ENCODE measurements at regions not wholly inside any gene's neighbourhood (a gene's known extent, or its start where the extent isn't known, plus 50 kb on each side); places are given as distances from the start of the nearest gene placed in this dataset.
"Not testable (repeated sequence)": the region's sequence is repeated elsewhere in the genome, so short reads cannot be mapped to it uniquely, and the experiment has no call there.

DNA sequence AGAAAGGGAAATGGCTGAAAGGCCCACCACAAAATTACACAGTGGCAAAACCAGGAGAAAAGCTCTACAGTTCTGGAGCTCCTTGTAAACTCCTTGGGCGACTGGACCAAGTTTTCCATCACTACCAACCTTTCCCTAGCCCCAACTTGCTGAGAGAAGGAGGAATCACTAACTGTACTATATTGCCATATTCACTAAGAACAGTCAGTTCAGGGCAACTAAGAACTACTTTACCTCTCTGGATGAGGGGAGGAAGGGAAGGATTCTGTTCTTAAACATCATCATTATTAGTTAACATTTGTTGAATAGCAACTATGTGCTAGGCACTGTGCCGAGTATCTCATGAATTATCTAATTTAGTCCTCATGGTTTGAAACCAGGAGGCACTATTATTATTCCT, 98.1 kb upstream of the SVIL start:
- H3K9me3 Mint-ChIP-seq = no peaks in the 10 kb centered on the region

DNA sequence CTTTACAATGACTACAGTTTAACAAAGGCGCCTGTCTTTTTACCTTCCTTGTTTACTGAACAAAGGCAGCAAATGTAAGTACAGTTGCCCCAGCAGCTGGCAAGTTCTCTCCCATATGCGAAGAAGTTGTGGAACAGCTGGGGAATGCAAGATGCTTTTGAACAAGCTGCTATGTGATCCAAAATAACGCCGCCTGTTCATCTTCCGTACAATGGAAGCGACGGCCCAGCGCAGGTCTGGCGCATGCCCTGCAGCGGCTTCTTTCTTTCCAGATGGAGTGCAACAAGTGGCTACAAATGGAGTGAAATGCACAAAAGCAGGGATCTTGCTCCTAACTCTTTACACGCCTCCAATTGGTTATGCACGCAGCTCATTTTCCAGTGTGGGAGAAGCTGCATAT, 97.0 kb upstream of the SVIL start:
- no peak overlapping the region for H3K4me3 Mint-ChIP-seq
- H3K27me3 Mint-ChIP-seq = no peaks in the 10 kb centered on the region
- peaks cover 18% of the 10 kb centered on the region for H3K4me1 Mint-ChIP-seq
- no peaks in the 10 kb centered on the region for H3K9me3 Mint-ChIP-seq
- no peak overlapping the region for H3K27ac Mint-ChIP-seq
- no peak for ATAC-seq (replicated peaks)
- H3K36me3 Mint-ChIP-seq (ENCODE audit: low read depth) = no peaks in the 10 kb centered on the region

More for the DNA sequence above, 98.1 kb upstream of the SVIL start:
- Mint-ChIP-seq H3K4me3 (no peak overlapping the region), H3K27me3 (no peaks in the 10 kb centered on the region), H3K27ac (no peak overlapping the region), H3K4me1 (peaks cover 18% of the 10 kb centered on the region), H3K36me3 (ENCODE audit: low read depth) (no peaks in the 10 kb centered on the region)
- no peak for ATAC-seq (replicated peaks)

DNA sequence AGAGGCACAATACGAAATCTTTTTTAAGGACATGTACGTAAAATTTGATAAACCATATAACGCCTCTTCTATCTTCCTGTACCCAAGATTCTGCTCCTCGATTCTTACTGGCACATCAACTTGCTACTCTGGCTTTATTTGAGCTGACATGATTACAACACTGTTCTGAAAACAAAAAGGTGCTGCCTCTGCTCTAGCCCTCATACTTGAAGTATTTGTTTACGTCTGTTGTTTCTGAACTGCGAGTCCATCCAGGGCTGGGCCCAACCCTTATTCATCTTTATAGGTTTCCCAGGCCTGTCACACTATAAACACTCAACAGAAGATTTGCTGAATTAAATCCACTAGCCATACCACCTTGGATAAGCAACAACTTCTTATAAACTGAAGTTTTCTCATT, 96.2 kb upstream of the SVIL start:
- no peak for ATAC-seq (replicated peaks)

DNA sequence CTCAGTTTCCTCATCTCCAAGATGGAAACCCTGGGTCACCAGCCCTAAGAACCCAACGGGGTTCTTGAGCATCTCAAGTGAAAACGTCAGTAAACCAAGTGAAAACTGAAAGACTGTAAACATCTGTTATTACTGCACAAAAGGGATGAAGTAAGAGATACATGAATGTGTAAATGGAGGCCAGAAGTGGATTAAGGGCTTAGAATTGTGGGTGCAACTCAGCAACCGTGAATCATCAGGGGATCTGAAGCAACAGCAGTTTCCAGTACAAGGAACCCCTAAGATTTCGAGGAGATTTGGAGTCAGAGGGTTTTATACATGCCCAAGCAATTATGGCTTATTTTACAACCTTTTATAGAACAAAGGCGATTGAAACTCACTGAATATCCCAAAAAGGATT, 95.7 kb upstream of the SVIL start:
- Mint-ChIP-seq H3K36me3 (ENCODE audit: low read depth) (no peaks in the 10 kb centered on the region), H3K27me3 (no peaks in the 10 kb centered on the region), H3K27ac (no peak overlapping the region), H3K4me1 (peaks cover 18% of the 10 kb centered on the region), H3K9me3 (no peaks in the 10 kb centered on the region), H3K4me3 (no peak overlapping the region)
- ATAC-seq (replicated peaks) = no peak

More for the DNA sequence above, 96.2 kb upstream of the SVIL start:
- no peak overlapping the region for H3K4me3 Mint-ChIP-seq
- no peaks in the 10 kb centered on the region for H3K9me3 Mint-ChIP-seq
- no peak overlapping the region for H3K27ac Mint-ChIP-seq
- H3K4me1 Mint-ChIP-seq = peaks cover 18% of the 10 kb centered on the region
- H3K27me3 Mint-ChIP-seq = no peaks in the 10 kb centered on the region
- H3K36me3 Mint-ChIP-seq (ENCODE audit: low read depth) = no peaks in the 10 kb centered on the region

GRCh38 chr10:29728541-29729049, 93.8 kb upstream of the SVIL start:
- Mint-ChIP-seq H3K4me3 (no peak overlapping the region), H3K9me3 (no peaks in the 10 kb centered on the region), H3K4me1 (peaks cover 16% of the 10 kb centered on the region), H3K27ac (no peak overlapping the region), H3K27me3 (no peaks in the 10 kb centered on the region), H3K36me3 (ENCODE audit: low read depth) (no peaks in the 10 kb centered on the region)
- no peak for ATAC-seq (replicated peaks)

DNA sequence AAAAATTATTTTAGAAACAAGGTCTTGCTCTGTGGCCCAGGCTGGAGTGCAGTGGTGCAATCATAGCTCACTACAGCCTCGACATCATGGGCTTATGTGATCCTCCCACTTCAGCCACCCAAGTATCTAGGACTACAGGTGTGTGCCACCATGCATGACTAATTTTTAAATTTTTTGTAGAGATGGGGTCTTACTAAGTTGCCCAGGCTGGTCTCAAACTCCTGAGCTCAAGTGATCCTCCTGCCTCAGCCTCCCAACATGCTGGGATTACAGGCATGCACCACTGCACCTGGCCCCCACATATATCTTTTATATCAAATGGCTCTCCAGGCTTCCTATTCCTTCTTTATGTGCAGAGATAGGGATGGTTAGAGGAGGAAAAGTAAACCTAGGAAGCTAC, 91.2 kb upstream of the SVIL start:
- ATAC-seq (replicated peaks); H3K4me3 Mint-ChIP-seq; H3K36me3 Mint-ChIP-seq (ENCODE audit: low read depth); H3K27ac Mint-ChIP-seq; H3K9me3 Mint-ChIP-seq; H3K27me3 Mint-ChIP-seq: not testable (repeated sequence)
- peaks cover 10% of the 10 kb centered on the region for H3K4me1 Mint-ChIP-seq

GRCh38 chr10:29725133-29725720, 90.5 kb upstream of the SVIL start:
- Mint-ChIP-seq H3K27ac (no peak overlapping the region), H3K9me3 (peaks cover 4% of the 10 kb centered on the region), H3K27me3 (no peaks in the 10 kb centered on the region), H3K4me3 (no peak overlapping the region), H3K4me1 (peaks cover 10% of the 10 kb centered on the region), H3K36me3 (ENCODE audit: low read depth) (no peaks in the 10 kb centered on the region)
- no peak for ATAC-seq (replicated peaks)

DNA sequence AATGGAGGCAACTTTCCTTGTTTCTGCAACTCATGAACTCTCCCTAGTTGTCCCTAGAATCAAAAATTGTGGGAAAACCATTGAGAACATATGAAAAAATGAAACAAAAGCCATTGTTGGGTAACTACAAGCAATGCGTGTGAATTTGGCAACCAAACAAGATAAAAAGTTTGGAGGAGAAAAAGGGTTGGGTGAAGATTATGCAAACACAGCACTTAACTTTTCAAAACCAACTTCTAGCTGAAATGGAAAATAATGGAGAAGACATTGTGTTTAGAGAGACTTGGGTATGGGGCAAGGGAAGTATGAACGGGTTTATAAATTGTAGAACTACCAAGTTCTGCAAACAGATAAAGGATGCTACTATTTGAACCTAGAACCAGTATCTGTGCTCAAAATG, 89.0 kb upstream of the SVIL start:
- H3K4me1 Mint-ChIP-seq = peaks cover 10% of the 10 kb centered on the region

DNA sequence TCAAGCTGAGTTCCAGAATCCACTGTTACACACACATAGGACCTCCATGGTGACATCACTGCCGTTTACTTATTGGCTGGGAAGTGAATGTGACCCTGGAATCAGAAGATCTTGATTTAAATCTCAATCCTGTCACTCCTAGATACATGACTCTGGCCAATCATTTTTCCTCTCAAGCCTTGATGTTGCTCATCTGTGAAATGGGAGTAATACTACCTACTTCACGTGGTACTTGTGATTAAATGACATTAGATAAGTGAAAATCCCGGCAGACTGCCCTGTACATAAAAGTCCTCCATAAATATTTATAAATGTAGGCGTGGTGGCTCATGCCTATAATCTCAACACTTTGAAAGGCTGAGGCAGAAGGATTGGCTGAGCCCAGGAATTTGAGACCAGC, 88.0 kb upstream of the SVIL start:
- no peak for ATAC-seq (replicated peaks)
- no peak overlapping the region for H3K4me3 Mint-ChIP-seq
- no peaks in the 10 kb centered on the region for H3K27me3 Mint-ChIP-seq
- H3K9me3 Mint-ChIP-seq = peaks cover 10% of the 10 kb centered on the region
- peaks cover 5% of the 10 kb centered on the region for H3K4me1 Mint-ChIP-seq
- no peak overlapping the region for H3K27ac Mint-ChIP-seq
- H3K36me3 Mint-ChIP-seq (ENCODE audit: low read depth) = peaks cover 8% of the 10 kb centered on the region

More for the DNA sequence above, 89.0 kb upstream of the SVIL start:
- no peak overlapping the region for H3K27ac Mint-ChIP-seq
- H3K27me3 Mint-ChIP-seq = no peaks in the 10 kb centered on the region
- H3K9me3 Mint-ChIP-seq = peaks cover 10% of the 10 kb centered on the region
- H3K36me3 Mint-ChIP-seq (ENCODE audit: low read depth) = peaks cover 8% of the 10 kb centered on the region
- H3K4me3 Mint-ChIP-seq = no peak overlapping the region
- ATAC-seq (replicated peaks) = no peak

GRCh38 chr10:29720149-29720548, 85.4 kb upstream of the SVIL start:
- Mint-ChIP-seq H3K27ac (no peak overlapping the region), H3K9me3 (peaks cover 10% of the 10 kb centered on the region), H3K4me1 (peaks cover 2% of the 10 kb centered on the region), H3K4me3 (no peak overlapping the region), H3K27me3 (no peaks in the 10 kb centered on the region), H3K36me3 (ENCODE audit: low read depth) (peaks cover 8% of the 10 kb centered on the region)
- ATAC-seq (replicated peaks) = no peak

GRCh38 chr10:29719281-29719675, 84.5 kb upstream of the SVIL start:
- H3K4me3 Mint-ChIP-seq = no peak overlapping the region
- H3K27ac Mint-ChIP-seq = no peak overlapping the region
- ATAC-seq (replicated peaks) = no peak
- H3K36me3 Mint-ChIP-seq (ENCODE audit: low read depth) = peaks cover 8% of the 10 kb centered on the region
- peaks cover 4% of the 10 kb centered on the region for H3K4me1 Mint-ChIP-seq
- peaks cover 10% of the 10 kb centered on the region for H3K9me3 Mint-ChIP-seq
- no peaks in the 10 kb centered on the region for H3K27me3 Mint-ChIP-seq

GRCh38 chr10:29715296-29715695, 80.5 kb upstream of the SVIL start:
- Mint-ChIP-seq H3K27me3 (no peaks in the 10 kb centered on the region), H3K4me3 (no peak overlapping the region), H3K9me3 (peaks cover 7% of the 10 kb centered on the region), H3K4me1 (peaks cover 11% of the 10 kb centered on the region), H3K36me3 (ENCODE audit: low read depth) (peaks cover 8% of the 10 kb centered on the region), H3K27ac (no peak overlapping the region)
- ATAC-seq (replicated peaks) = no peak

DNA sequence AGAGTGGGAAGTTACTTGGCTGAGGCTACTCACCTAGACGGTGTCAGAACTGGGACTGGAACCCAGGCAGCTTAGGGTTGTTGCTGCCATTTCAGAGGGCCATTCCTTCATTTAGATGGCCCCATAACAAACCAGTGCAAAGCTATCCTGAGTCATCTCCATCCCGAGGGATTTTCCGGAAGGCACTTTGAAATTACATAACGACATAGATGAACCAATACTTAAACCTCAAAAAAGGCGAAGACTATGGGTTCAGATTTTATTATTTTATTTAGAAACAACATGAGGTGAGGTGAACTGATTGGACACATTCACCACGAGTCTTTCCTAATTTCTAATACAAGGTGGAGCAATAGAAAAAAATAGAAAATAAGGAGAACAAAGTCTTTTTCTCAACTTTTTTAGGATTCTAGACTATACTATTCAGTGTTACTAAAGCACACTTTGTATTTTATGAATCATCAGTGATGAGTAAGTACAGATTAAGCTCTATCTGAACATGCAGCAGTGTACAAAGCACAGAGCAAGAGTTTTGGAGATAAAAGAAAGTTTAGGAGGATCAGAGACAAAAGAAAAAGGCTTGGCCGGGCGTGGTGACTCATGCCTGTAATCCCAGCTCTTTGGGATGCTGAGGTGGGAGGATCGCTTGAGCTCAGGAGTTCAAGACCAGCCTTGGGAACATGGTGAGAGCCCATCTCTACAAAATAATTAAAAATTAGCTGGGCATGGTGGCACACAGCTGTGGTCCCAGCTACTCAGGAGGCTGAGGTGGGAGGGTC, 79.5 kb upstream of the SVIL start:
- Mint-ChIP-seq H3K4me3 (no peak overlapping the region), H3K9me3 (peaks cover 2% of the 10 kb centered on the region), H3K4me1 (peaks cover 11% of the 10 kb centered on the region), H3K36me3 (ENCODE audit: low read depth) (peaks cover 2% of the 10 kb centered on the region), H3K27me3 (no peaks in the 10 kb centered on the region), H3K27ac (no peak overlapping the region)
- peak; percentile 63 for ATAC-seq (replicated peaks)

DNA sequence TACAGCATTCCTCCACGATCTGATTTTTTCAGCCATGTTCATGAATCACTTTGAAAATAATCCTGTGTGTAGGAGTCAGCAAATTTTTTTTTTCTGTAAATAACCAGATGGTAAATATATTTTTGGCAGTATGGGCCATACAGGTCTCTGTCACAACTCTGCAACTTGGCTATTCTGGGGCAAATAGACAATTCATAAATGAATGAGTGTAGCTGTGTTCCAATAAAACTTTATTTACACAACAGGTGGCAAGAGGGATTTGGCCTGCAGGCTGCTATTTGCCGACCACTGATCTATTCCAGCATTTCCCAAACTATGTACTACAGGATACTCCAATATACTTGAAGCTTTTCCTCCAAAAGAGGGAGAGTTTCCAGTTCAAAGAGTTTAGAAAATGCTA, 78.7 kb upstream of the SVIL start:
- no peak for ATAC-seq (replicated peaks)
- Mint-ChIP-seq H3K4me1 (peaks cover 11% of the 10 kb centered on the region), H3K27me3 (no peaks in the 10 kb centered on the region), H3K36me3 (ENCODE audit: low read depth) (no peaks in the 10 kb centered on the region), H3K9me3 (no peaks in the 10 kb centered on the region), H3K4me3 (no peak overlapping the region), H3K27ac (no peak overlapping the region)

DNA sequence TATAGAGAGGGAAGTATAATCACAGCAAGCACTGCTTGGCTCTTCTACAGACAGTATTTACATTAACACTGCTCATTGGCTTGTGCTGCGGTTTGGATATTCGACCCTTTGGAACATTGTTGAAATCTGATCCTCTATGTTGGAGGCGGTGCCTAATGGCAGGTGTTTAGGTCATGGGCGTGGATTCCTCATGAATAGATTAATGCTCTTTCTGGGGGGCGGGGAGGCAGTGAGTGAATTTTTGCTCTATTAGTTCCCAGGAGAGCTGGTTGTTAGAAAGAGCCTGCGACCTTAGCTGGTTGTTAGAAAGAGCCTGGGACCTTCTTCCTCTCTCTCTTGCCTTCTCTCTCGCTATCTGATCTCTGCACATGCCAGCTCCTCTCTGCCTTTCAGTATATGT, 77.3 kb upstream of the SVIL start:
- Mint-ChIP-seq H3K27me3 (no peaks in the 10 kb centered on the region), H3K36me3 (ENCODE audit: low read depth) (no peaks in the 10 kb centered on the region), H3K4me1 (peaks cover 11% of the 10 kb centered on the region), H3K27ac (no peak overlapping the region), H3K4me3 (no peak overlapping the region), H3K9me3 (no peaks in the 10 kb centered on the region)
- ATAC-seq (replicated peaks) = no peak
